Keratinocyte (primary cell): ENCODE measurements at regions not wholly inside any gene's neighbourhood (a gene's known extent, or its start where the extent isn't known, plus 50 kb on each side); places are given as distances from the start of the nearest gene placed in this dataset.

Source experiments
- DNase-seq: peaks from one replicate; pipeline ENCODE4 v3.0.0-alpha.2; 2011; ENCODE audit warnings: low read depth, missing footprints, low spot score
- FAIRE-seq: peaks from 2 replicates; lab custom pipeline; 2011; peaks lifted over from hg19 to GRCh38; lab: Jason Lieb, UNC
- H2AFZ ChIP-seq: 2 replicates; pipeline ENCODE4 v1.6.0; 2012; ENCODE audit warnings: low read length, control low read depth, inconsistent platforms; ENCODE audit not compliant: control insufficient read depth
- H3K27ac ChIP-seq: 2 replicates; pipeline ENCODE4 v1.5.1; 2011; ENCODE audit warnings: low read length; ENCODE audit not compliant: control insufficient read depth, insufficient read depth
- H3K27me3 ChIP-seq: 3 replicates; pipeline ENCODE4 v1.6.0; 2011; ENCODE audit warnings: low read length; ENCODE audit not compliant: control insufficient read depth, insufficient read depth; ENCODE audit errors: extremely low read depth
- H3K36me3 ChIP-seq, 2 experiments: 2 replicates in 1 of 2; 3 replicates in 1 of 2; pipeline ENCODE4 v1.5.1; 2011; ENCODE audit warnings: low read length in 2 of 2, mild to moderate bottlenecking in 1 of 2; ENCODE audit not compliant: control insufficient read depth in 2 of 2, insufficient read depth in 2 of 2; ENCODE audit errors: extremely low read depth in 1 of 2
- H3K4me1 ChIP-seq: 3 replicates; pipeline ENCODE4 v1.5.1; 2011; ENCODE audit warnings: low read length; ENCODE audit not compliant: control insufficient read depth, insufficient read depth; ENCODE audit errors: extremely low read depth
- H3K4me2 ChIP-seq: 3 replicates; pipeline ENCODE4 v1.6.0; 2011; ENCODE audit warnings: low read depth, low read length; ENCODE audit not compliant: control insufficient read depth, insufficient read depth; ENCODE audit errors: extremely low read depth
- H3K4me3 ChIP-seq, 3 experiments: fragments of 200-600 bp in 1 of 3; sonication (generic) in 1 of 3; 2 replicates in 2 of 3; 3 replicates in 1 of 3; pipeline ENCODE4 v1.5.1; 2011 to 2016; ENCODE audit warnings: low read length in 3 of 3, mild to moderate bottlenecking in 3 of 3, control low read depth in 2 of 3, inconsistent platforms in 1 of 3, low read depth in 1 of 3, mixed read lengths in 1 of 3, mixed run types in 1 of 3, moderate library complexity in 1 of 3; ENCODE audit not compliant: control insufficient read depth in 2 of 3, insufficient read depth in 2 of 3; ENCODE audit errors: extremely low read depth in 1 of 3
- H3K79me2 ChIP-seq: 2 replicates; pipeline ENCODE4 v1.6.0; 2012; ENCODE audit warnings: low read length; ENCODE audit not compliant: control insufficient read depth, insufficient read depth
- H3K9ac ChIP-seq: 3 replicates; pipeline ENCODE4 v1.6.0; 2011; ENCODE audit warnings: low read length; ENCODE audit not compliant: control insufficient read depth, insufficient read depth; ENCODE audit errors: extremely low read depth
- H3K9me1 ChIP-seq: 3 replicates; pipeline ENCODE4 v1.6.0; 2011; ENCODE audit warnings: low read length; ENCODE audit not compliant: control insufficient read depth, insufficient read depth; ENCODE audit errors: extremely low read depth
- H3K9me3 ChIP-seq: 2 replicates; pipeline ENCODE4 v1.5.1; 2012; ENCODE audit warnings: low read depth, low read length; ENCODE audit not compliant: control insufficient read depth
- H4K20me1 ChIP-seq: 3 replicates; pipeline ENCODE4 v1.6.0; 2011; ENCODE audit warnings: low read length; ENCODE audit not compliant: control insufficient read depth, insufficient read depth; ENCODE audit errors: extremely low read depth
- CTCF ChIP-seq, 3 experiments: IDR thresholded peaks in 1 of 3; conservative IDR thresholded peaks in 1 of 3; optimal IDR thresholded peaks in 1 of 3; 2 replicates in 2 of 3; 3 replicates in 1 of 3; pipeline versions ENCODE3 to v1.5.1; 2011; ENCODE audit warnings: low read length in 3 of 3, mild to moderate bottlenecking in 3 of 3, moderate library complexity in 2 of 3, control low read depth in 1 of 3, inconsistent platforms in 1 of 3; ENCODE audit not compliant: insufficient read depth in 2 of 3; ENCODE audit errors: extremely low read depth in 1 of 3
- EZH2 ChIP-seq: IDR thresholded peaks from one replicate; pipeline ENCODE4 v1.6.1; 2012; ENCODE audit warnings: inconsistent platforms, mild to moderate bottlenecking, low read length, moderate library complexity
- dilution Hi-C: fragments of 300-500 bp; cut with MboI; formaldehyde crosslinking; loops from one replicate; pipeline ENCODE4 v1.7.0; 2020; ENCODE audit warnings: low sequenced_read_pairs; ENCODE audit not compliant: extremely low pct_ligation_motif_present

GRCh38 chr11:115745610-115746512 is 241.6 kb upstream of the CADM1 start:
- Histone ChIP-seq H4K20me1 (no peaks in the 10 kb centered on the region), H3K4me3 (no peak overlapping the region), H3K4me2 (no peak overlapping the region), H3K9me3 (no peaks in the 10 kb centered on the region), H3K36me3 (no peaks in the 10 kb centered on the region), H3K27me3 (peaks cover 3% of the 10 kb centered on the region), H3K9me1 (no peaks in the 10 kb centered on the region), H3K4me1 (peaks cover 9% of the 10 kb centered on the region), H3K79me2 (no peaks in the 10 kb centered on the region), H2AFZ (no peak overlapping the region), H3K9ac (no peak overlapping the region), H3K27ac (no peak overlapping the region)
- FAIRE-seq (no peak), DNase-seq (no peak)
- TF ChIP-seq CTCF (optimal IDR thresholded peaks at IDR 0.05 in 1 of 3, IDR thresholded peaks at IDR 0.05 in 1 of 3, conservative IDR thresholded peaks at IDR 0.05 in 1 of 3; ENCODE audit: extremely low read depth in 1 of 3, insufficient read depth in 2 of 3, low read length in 3 of 3) (no peak), EZH2 (no peak)
- dilution Hi-C loops, result no loop called here

GRCh38 chr11:115745066-115745465 is 240.9 kb upstream of the CADM1 start:
- H3K9ac ChIP-seq, result no peak overlapping the region
- dilution Hi-C loops, result no loop called here
- H3K9me3 ChIP-seq, result no peaks in the 10 kb centered on the region
- no peak overlapping the region for H3K4me3 ChIP-seq
- H4K20me1 ChIP-seq, result no peaks in the 10 kb centered on the region
- DNase-seq, result no peak
- H3K36me3 ChIP-seq, result no peaks in the 10 kb centered on the region
- no peak overlapping the region for H2AFZ ChIP-seq
- TF ChIP-seq CTCF (optimal IDR thresholded peaks at IDR 0.05 in 1 of 3, IDR thresholded peaks at IDR 0.05 in 1 of 3, conservative IDR thresholded peaks at IDR 0.05 in 1 of 3; ENCODE audit: extremely low read depth in 1 of 3, insufficient read depth in 2 of 3, low read length in 3 of 3) (no peak), EZH2 (no peak)
- no peaks in the 10 kb centered on the region for H3K9me1 ChIP-seq
- no peaks in the 10 kb centered on the region for H3K79me2 ChIP-seq
- H3K27ac ChIP-seq, result no peak overlapping the region
- no peak overlapping the region for H3K4me2 ChIP-seq
- H3K4me1 ChIP-seq, result peaks cover 17% of the 10 kb centered on the region
- H3K27me3 ChIP-seq, result no peaks in the 10 kb centered on the region
- FAIRE-seq, result no peak
